Hippocampal formation (tissue), 2 donors: ENCODE measurements at regions not wholly inside any gene's neighbourhood (a gene's known extent, or its start where the extent isn't known, plus 50 kb on each side); places are given as distances from the start of the nearest gene placed in this dataset.
A peak's percentile ranks its signal among the peaks of the same experiment; 100 is the strongest.

Experiments used
- DNase-seq, 2 donors: peaks; one replicate each; lab custom pipeline; 2025; lab: John Stamatoyannopoulos, UW

DNA sequence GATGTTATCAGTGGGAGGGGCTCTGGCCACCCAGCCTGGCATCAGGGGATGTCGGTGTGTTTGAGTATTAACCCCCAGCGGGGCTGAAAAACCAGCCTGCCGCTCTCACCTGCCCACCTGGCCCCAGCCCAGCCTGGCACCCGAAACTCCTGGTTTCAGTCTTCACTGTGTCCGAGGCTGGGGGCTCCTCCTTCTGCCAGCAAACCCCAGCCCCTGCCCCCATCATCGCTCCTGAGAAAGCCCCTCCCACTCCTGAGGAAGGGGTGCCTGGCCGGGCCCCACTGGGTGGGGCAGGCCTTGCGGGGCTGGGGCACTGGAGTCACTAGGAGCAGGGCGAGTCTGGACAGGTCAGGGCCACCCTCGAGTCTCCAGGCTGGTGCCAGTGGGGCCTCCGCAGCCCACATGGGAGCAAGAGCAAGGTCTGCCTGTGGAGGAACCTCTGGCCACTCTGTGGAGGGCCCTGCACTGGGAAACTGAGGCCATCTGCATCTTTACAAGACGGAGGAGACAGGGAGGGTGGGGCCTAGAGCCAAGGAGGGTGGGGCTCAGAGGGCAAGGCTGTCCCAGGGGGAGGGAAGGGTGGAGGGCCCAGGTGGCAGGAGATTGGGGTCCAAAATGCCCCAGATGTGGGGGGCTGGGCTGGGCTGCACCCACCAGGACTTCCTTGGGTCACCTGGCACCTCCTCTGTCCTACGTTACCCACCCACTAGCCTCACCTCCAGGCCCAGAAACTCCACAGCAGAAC is 51.5 kb upstream of the NOTCH1 start:
- no peak for DNase-seq

DNA sequence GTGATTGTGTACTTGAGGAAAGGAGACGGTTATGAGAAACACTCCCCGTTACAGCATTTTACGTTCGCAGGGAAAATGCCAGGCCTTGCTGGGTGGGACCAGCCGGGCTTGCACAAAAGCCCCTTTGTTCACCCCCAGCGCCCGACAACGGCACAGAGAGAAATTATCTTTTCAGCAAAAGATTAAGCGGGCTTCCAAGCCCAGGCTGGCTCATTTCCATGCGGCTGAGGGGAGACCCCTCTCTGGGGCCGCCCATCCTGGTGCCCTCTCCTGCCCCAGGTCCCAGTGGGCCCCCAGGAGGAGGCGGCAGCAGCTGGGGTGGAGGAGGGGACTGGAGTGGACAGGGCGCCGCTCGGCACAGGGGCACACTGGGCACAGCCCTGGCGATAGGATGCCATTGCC is 50.8 kb upstream of the NOTCH1 start:
- DNase-seq = peak; percentile 62 to 68

DNA sequence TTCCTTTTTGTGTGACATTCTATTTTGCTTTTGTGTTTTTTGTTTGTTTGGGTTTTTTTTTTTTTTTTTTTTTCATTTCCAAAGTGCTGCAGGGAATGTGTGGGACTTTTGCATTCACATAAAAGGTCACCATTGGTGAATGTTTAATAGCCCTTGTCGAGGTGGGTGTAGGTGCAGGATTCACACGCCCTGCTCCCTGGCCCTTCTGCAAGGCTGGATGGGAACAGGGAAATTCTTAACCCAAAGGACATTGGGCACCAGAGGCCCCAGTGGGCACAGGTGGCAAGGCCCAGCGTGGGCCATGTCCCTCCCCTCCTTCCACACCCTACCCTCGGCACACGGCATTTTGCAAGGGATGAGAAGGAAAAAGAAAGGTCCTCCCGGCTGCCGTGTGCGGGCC is 50.4 kb upstream of the NOTCH1 start:
- DNase-seq = no peak

DNA sequence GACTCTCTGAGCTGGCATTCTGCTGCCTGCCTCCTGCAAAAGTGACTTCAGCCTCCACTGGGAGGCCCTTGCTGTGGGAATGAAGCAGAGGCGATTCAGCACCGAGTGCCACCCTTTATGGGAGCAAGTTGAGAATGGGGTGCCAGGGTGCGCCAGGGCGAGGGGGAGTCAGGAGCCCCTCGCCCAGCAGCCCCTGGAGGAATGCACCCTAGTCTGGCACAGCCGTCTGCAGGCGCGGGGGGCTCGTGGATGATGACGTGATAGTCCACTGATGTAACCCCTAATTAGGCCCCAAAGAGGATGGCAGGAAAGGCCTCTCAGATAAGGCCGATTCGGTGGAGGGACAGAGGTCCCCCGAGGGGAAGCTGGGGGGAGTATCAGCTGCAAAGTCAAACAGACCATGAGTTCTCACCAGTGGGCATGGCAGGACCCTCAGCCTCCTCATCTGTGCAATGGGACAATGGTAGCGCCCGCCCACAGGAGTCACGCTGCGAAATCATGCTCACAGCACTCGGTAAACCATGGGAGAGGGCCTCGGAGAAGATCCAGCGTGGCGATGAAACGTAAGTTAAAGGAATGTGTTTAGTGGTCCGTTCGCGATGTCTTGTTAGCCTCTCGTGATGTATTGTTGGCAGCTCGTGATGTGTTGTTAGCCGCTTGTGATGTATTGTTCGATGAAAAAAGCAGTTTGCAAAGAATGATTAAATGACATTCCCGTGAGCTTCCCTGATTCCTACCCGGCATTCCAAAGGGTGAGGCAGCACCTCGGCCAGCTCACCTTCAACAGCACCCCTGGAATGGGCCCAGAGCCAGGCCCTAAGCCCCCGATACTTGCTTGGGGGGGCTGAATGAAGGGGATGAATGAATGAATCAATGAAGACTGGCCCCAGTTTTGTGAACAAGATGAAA is 49.7 kb upstream of the NOTCH1 start:
- no peak for DNase-seq
